Glomerular visceral epithelial cell (primary cell): ENCODE measurements at regions not wholly inside any gene's neighbourhood (a gene's known extent, or its start where the extent isn't known, plus 50 kb on each side); places are given as distances from the start of the nearest gene placed in this dataset.

Experiments
- DNase-seq: peaks from one replicate; pipeline ENCODE4 v3.0.0-alpha.2; 2016; ENCODE audit errors: extremely low spot score

GRCh38 chrX:27924718-27925117 lies 56.5 kb downstream of the DCAF8L1 start:
- DNase-seq, result no peak

- peak; percentile 1 for DNase-seq
Measured at GRCh38 chrX:27924261-27924660, 57.0 kb downstream of the DCAF8L1 start.

DNA sequence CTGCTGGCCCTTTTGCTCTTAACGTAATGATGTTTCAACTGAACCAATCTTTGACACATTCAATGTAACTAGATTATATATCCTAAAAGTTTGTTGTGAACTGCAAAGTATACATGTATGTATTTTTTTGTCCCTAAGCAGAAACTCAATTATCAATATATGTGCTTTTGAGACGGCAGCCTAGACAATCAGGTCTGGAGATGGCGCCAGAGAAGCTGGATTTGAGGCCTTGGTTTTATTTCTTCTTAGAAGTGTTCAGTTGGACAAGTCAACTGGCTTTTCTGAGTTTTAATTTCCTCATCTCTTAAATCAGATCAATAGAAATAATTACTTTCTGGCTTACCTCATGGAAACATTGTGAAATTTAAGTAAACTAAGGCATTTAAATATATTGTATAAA lies 62.5 kb downstream of the DCAF8L1 start:
- DNase-seq, result no peak

GRCh38 chrX:27917713-27918500 lies 63.3 kb downstream of the DCAF8L1 start:
- no peak for DNase-seq

- DNase-seq, result no peak
Measured at GRCh38 chrX:27915617-27916016, 65.6 kb downstream of the DCAF8L1 start.

GRCh38 chrX:27910412-27910811 lies 70.8 kb downstream of the DCAF8L1 start:
- DNase-seq, result no peak

- DNase-seq, result no peak
Measured at GRCh38 chrX:27903960-27904359, 77.3 kb downstream of the DCAF8L1 start.

DNA sequence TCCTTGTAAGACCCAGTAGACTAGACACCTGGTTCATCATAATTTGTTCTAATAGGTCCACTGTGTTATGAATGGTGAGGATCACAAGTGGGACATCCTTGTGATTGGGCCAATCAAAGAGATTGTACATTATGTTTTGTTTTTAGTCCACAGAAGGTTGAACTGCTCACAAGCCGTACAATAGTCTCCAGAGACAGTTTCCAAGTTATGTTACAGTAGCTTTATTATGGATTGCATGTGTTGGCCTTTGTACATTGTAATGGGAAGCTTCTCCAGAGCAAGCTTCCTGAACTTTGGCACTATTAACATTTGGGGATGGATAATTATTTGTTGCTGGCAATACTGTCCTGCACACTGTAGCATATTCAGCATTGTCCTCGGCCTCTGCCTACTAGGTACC lies 86.1 kb downstream of the MAGEB10 start:
- no peak for DNase-seq

GRCh38 chrX:27893211-27893610 lies 85.4 kb downstream of the MAGEB10 start:
- no peak for DNase-seq

- peak; percentile 34 for DNase-seq
Measured at GRCh38 chrX:27890611-27891010, 82.8 kb downstream of the MAGEB10 start.

- DNase-seq, result no peak
Measured at GRCh38 chrX:27889878-27890277, 82.1 kb downstream of the MAGEB10 start.

GRCh38 chrX:27884654-27885053 lies 76.9 kb downstream of the MAGEB10 start:
- DNase-seq, result no peak

DNA sequence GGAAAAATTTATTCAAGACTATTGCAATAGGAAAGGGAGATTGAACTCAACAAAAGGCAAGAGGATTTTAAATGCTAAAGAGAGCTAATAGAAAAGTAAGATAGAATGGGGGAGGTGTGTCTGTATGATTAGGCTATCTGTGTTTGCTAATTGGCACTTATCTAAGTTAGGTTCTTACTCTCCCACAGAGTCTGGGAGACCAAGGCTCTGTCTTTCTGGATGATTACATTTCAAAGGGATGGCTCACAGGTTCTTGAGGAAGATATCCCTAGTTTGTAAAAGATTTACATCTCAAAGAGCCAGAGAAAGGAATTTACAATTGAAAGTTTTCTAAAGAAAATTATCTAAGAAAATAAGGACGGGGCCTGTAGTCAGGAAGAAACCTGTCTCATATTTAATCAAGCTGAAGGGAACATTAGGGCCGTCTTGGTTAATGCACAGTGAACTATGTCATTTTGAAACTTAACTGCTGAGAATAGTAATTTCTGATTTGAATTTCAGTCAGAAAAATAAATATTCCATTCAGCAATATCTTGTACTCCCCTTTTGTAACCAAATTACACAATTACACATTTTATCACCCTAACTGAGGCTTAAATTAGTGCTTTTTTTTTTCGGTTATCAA lies 75.8 kb downstream of the MAGEB10 start:
- no peak for DNase-seq

GRCh38 chrX:27882695-27883094 lies 74.9 kb downstream of the MAGEB10 start:
- no peak for DNase-seq

GRCh38 chrX:27878862-27879261 lies 71.1 kb downstream of the MAGEB10 start:
- no peak for DNase-seq
